ENCODE measurements at regions not wholly inside any gene's neighbourhood (a gene's known extent, or its start where the extent isn't known, plus 50 kb on each side); places are given as distances from the start of the nearest gene placed in this dataset.

GRCh38 chr5:34586117-34586885 is 69.8 kb upstream of the RAI14 start:
- no peaks in the 10 kb centered on the region for H3K36me3 ChIP-seq (ENCODE audit: low read depth)
- TF ChIP-seq CTCF (IDR thresholded peaks at IDR 0.05), result no peak
- no peaks in the 10 kb centered on the region for H3K4me1 ChIP-seq (ENCODE audit: low read depth)
- intact Hi-C loops (cut with DNase I, micrococcal nuclease), result no loop called here
- ATAC-seq, result no peak
- H3K4me3 ChIP-seq, result no peak overlapping the region
- H3K9me3 ChIP-seq, result no peaks in the 10 kb centered on the region
- DNase-seq, result no peak

GRCh38 chr5:34587355-34588241 is 68.5 kb upstream of the RAI14 start:
- Histone ChIP-seq H3K36me3 (ENCODE audit: low read depth) (no peaks in the 10 kb centered on the region), H3K4me1 (ENCODE audit: low read depth) (no peaks in the 10 kb centered on the region), H3K9me3 (no peaks in the 10 kb centered on the region), H3K4me3 (no peak overlapping the region)
- no peak for DNase-seq
- ATAC-seq, result no peak
- no peak for TF ChIP-seq CTCF (IDR thresholded peaks at IDR 0.05)
- intact Hi-C loops (cut with DNase I, micrococcal nuclease), result no loop called here

- intact Hi-C loops (cut with DNase I, micrococcal nuclease), result no loop called here
- no peak overlapping the region for H3K4me3 ChIP-seq
- no peak for TF ChIP-seq CTCF (IDR thresholded peaks at IDR 0.05)
- H3K36me3 ChIP-seq (ENCODE audit: low read depth), result no peaks in the 10 kb centered on the region
- DNase-seq (no peak), ATAC-seq (no peak)
- no peaks in the 10 kb centered on the region for H3K4me1 ChIP-seq (ENCODE audit: low read depth)
- H3K9me3 ChIP-seq, result no peaks in the 10 kb centered on the region
Observed at GRCh38 chr5:34589832-34590231, 66.3 kb upstream of the RAI14 start.

GRCh38 chr5:34591723-34592122 is 64.4 kb upstream of the RAI14 start:
- H3K4me3 ChIP-seq, result no peak overlapping the region

More at GRCh38 chr5:34591723-34592122, 64.4 kb upstream of the RAI14 start:
- no peak for ATAC-seq
- intact Hi-C loops (cut with DNase I, micrococcal nuclease), result no loop called here
- Histone ChIP-seq H3K36me3 (ENCODE audit: low read depth) (no peaks in the 10 kb centered on the region), H3K4me1 (ENCODE audit: low read depth) (no peaks in the 10 kb centered on the region), H3K9me3 (no peaks in the 10 kb centered on the region)
- TF ChIP-seq CTCF (IDR thresholded peaks at IDR 0.05), result no peak
- DNase-seq, result no peak

Measured in mucosa of descending colon (tissue), 3 donors.